ENCODE measurements at regions not wholly inside any gene's neighbourhood (a gene's known extent, or its start where the extent isn't known, plus 50 kb on each side); places are given as distances from the start of the nearest gene placed in this dataset.
A peak's percentile ranks its signal among the peaks of the same experiment; 100 is the strongest.
"Not testable (repeated sequence)": the region's sequence is repeated elsewhere in the genome, so short reads cannot be mapped to it uniquely, and the experiment has no call there.

GRCh38 chr3:21020681-21021080 lies 730.3 kb downstream of the ZNF385D start:
- no peak for DNase-seq (ENCODE audit: low spot score)

- DNase-seq (ENCODE audit: low spot score), result no peak
These were observed 731.0 kb downstream of the ZNF385D start for GRCh38 chr3:21020043-21020442.

GRCh38 chr3:21017115-21017852 lies 733.7 kb downstream of the ZNF385D start:
- no peak for DNase-seq (ENCODE audit: low spot score)

- no peak for DNase-seq (ENCODE audit: low spot score)
These were observed 737.4 kb downstream of the ZNF385D start for GRCh38 chr3:21013566-21013965.

- DNase-seq (ENCODE audit: low spot score), result no peak
These were observed 751.3 kb downstream of the ZNF385D start for GRCh38 chr3:20999661-21000060.

- DNase-seq (ENCODE audit: low spot score), result no peak
These were observed 753.8 kb downstream of the ZNF385D start for GRCh38 chr3:20997183-20997582.

GRCh38 chr3:20990896-20991295 lies 760.1 kb downstream of the ZNF385D start:
- no peak for DNase-seq (ENCODE audit: low spot score)

- not testable (repeated sequence) for DNase-seq (ENCODE audit: low spot score)
These were observed 761.4 kb downstream of the ZNF385D start for GRCh38 chr3:20989653-20990052.

GRCh38 chr3:20984594-20985205 lies 766.3 kb downstream of the ZNF385D start:
- no peak for DNase-seq (ENCODE audit: low spot score)

GRCh38 chr3:20975188-20975651 lies 775.8 kb downstream of the ZNF385D start:
- DNase-seq (ENCODE audit: low spot score), result no peak

GRCh38 chr3:20974396-20974795 lies 776.6 kb downstream of the ZNF385D start:
- no peak for DNase-seq (ENCODE audit: low spot score)

- not testable (repeated sequence) for DNase-seq (ENCODE audit: low spot score)
These were observed 780.2 kb downstream of the ZNF385D start for GRCh38 chr3:20970807-20971206.

- DNase-seq (ENCODE audit: low spot score), result not testable (repeated sequence)
These were observed 781.5 kb upstream of the SGO1 start for GRCh38 chr3:20967485-20967884.

GRCh38 chr3:20958161-20958560 lies 772.2 kb upstream of the SGO1 start:
- DNase-seq (ENCODE audit: low spot score), result no peak

GRCh38 chr3:20945892-20946291 lies 759.9 kb upstream of the SGO1 start:
- no peak for DNase-seq (ENCODE audit: low spot score)

- DNase-seq (ENCODE audit: low spot score), result peak; percentile 2
These were observed 749.8 kb upstream of the SGO1 start for GRCh38 chr3:20935791-20936190.

- DNase-seq (ENCODE audit: low spot score), result no peak
These were observed 745.8 kb upstream of the SGO1 start for GRCh38 chr3:20931834-20932233.

GRCh38 chr3:20930034-20930433 lies 744.0 kb upstream of the SGO1 start:
- DNase-seq (ENCODE audit: low spot score), result no peak

GRCh38 chr3:20924646-20925385 lies 738.8 kb upstream of the SGO1 start:
- DNase-seq (ENCODE audit: low spot score), result no peak

- not testable (repeated sequence) for DNase-seq (ENCODE audit: low spot score)
These were observed 735.1 kb upstream of the SGO1 start for GRCh38 chr3:20921112-20921511.

- no peak for DNase-seq (ENCODE audit: low spot score)
These were observed 731.1 kb upstream of the SGO1 start for GRCh38 chr3:20916951-20917606.

GRCh38 chr3:20914310-20914709 lies 728.3 kb upstream of the SGO1 start:
- DNase-seq (ENCODE audit: low spot score), result no peak

Measured in AG08396 (cell line).